ENCODE measurements at regions not wholly inside any gene's neighbourhood (a gene's known extent, or its start where the extent isn't known, plus 50 kb on each side); places are given as distances from the start of the nearest gene placed in this dataset.

- FAIRE-seq (no peak), DNase-seq (ENCODE audit: low read depth in 1 of 2, low spot score in 1 of 2) (no peak), ATAC-seq (no peak)
- ChIA-PET POLR2A (no interaction called here), CTCF (no interaction called here)
- Histone ChIP-seq H3K9me3 (no peaks in the 10 kb centered on the region), H3K4me2 (no peak overlapping the region), H3K4me1 (no peaks in the 10 kb centered on the region), H3K27ac (no peak overlapping the region), H3K4me3 (no peak overlapping the region)
- 5% methylated on average over 4 of the region's 4 CpGs for WGBS (ENCODE audit: missing lambda C conversion rate)
- no peak for TF ChIP-seq ZC3H11A (IDR thresholded peaks at IDR 0.05)
- no peak for TF ChIP-seq CEBPB (IDR thresholded peaks at IDR 0.05)
- TF ChIP-seq NFE2L2 (conservative IDR thresholded peaks at IDR 0.05; ENCODE audit: low read length) = no peak
- TF ChIP-seq E2F6 (IDR thresholded peaks at IDR 0.05; ENCODE audit: borderline replicate concordance, low read depth) = no peak
- no peak for TF ChIP-seq MYC (IDR thresholded peaks at IDR 0.05; ENCODE audit: borderline replicate concordance, low read length)
- no peak for TF ChIP-seq JUNB (IDR thresholded peaks at IDR 0.05)
- TF ChIP-seq HMGXB4 (CRISPR knock-in tag; IDR thresholded peaks at IDR 0.05; ENCODE audit: borderline replicate concordance) = no peak
- no peak for TF ChIP-seq EHF (CRISPR knock-in tag; IDR thresholded peaks at IDR 0.05)
- TF ChIP-seq SMC3 (IDR thresholded peaks at IDR 0.05) = no peak
- TF ChIP-seq FOSL2 (IDR thresholded peaks at IDR 0.05) = no peak
- TF ChIP-seq FOSL2 (CRISPR knock-in tag; IDR thresholded peaks at IDR 0.05) = no peak
- TF ChIP-seq HOXB5 (CRISPR knock-in tag; IDR thresholded peaks at IDR 0.05) = no peak
- TF ChIP-seq CHD4 (IDR thresholded peaks at IDR 0.05; ENCODE audit: borderline replicate concordance) = no peak
- TF ChIP-seq POLR2AphosphoS2 (conservative IDR thresholded peaks at IDR 0.05; ENCODE audit: low read length) = no peak
- TF ChIP-seq ZSCAN20 (CRISPR knock-in tag; IDR thresholded peaks at IDR 0.05) = no peak
- TF ChIP-seq RARB (CRISPR knock-in tag; IDR thresholded peaks at IDR 0.05) = no peak
- TF ChIP-seq CHD2 (IDR thresholded peaks at IDR 0.05; ENCODE audit: low read length, partially characterized antibody) = no peak
- no peak for TF ChIP-seq POLR2A (IDR thresholded peaks at IDR 0.05; ENCODE audit: low read length)
- no peak for TF ChIP-seq ZFP36 (IDR thresholded peaks at IDR 0.05; ENCODE audit: borderline replicate concordance, partially characterized antibody)
- no peak for TF ChIP-seq EHMT2 (IDR thresholded peaks at IDR 0.05; ENCODE audit: low read depth)
- TF ChIP-seq ESRRA (IDR thresholded peaks at IDR 0.05; ENCODE audit: borderline replicate concordance, low read length) = no peak
Observed at GRCh38 chr10:90461437-90462155, 396.2 kb downstream of the HTR7 start.

- ChIA-PET POLR2A (no interaction called here), CTCF (no interaction called here)
- DNase-seq (ENCODE audit: low read depth in 1 of 2, low spot score in 1 of 2) (no peak), FAIRE-seq (no peak), ATAC-seq (no peak)
- H3K4me2 ChIP-seq = no peak overlapping the region
- H3K9me3 ChIP-seq = no peaks in the 10 kb centered on the region
- H3K4me3 ChIP-seq = no peak overlapping the region
- 0% methylated on average over 2 of the region's 2 CpGs for WGBS (ENCODE audit: missing lambda C conversion rate)
- H3K4me1 ChIP-seq = no peaks in the 10 kb centered on the region
- H3K27ac ChIP-seq = no peak overlapping the region
- TF ChIP-seq MAX (IDR thresholded peaks at IDR 0.05) = no peak
- TF ChIP-seq MAZ (IDR thresholded peaks at IDR 0.05; ENCODE audit: borderline replicate concordance, low read depth, low read length) = no peak
- no peak for TF ChIP-seq PHF8 (IDR thresholded peaks at IDR 0.05; ENCODE audit: borderline replicate concordance, low read depth)
- TF ChIP-seq CBX2 (IDR thresholded peaks at IDR 0.05; ENCODE audit: borderline replicate concordance, low read depth) = no peak
- no peak for TF ChIP-seq GATA3 (IDR thresholded peaks at IDR 0.05; ENCODE audit: borderline replicate concordance)
- no peak for TF ChIP-seq ESRRA (IDR thresholded peaks at IDR 0.05; ENCODE audit: borderline replicate concordance, low read length)
- no peak for TF ChIP-seq REST (IDR thresholded peaks at IDR 0.05)
- TF ChIP-seq FOSL2 (IDR thresholded peaks at IDR 0.05) = no peak
- TF ChIP-seq FOSL2 (CRISPR knock-in tag; IDR thresholded peaks at IDR 0.05) = no peak
- TF ChIP-seq CEBPB (IDR thresholded peaks at IDR 0.05) = no peak
- no peak for TF ChIP-seq ATOH8 (CRISPR knock-in tag; IDR thresholded peaks at IDR 0.05; ENCODE audit: low read depth)
- TF ChIP-seq JUNB (IDR thresholded peaks at IDR 0.05) = no peak
- TF ChIP-seq TFCP2L1 (CRISPR knock-in tag; IDR thresholded peaks at IDR 0.05) = no peak
- TF ChIP-seq PBX3 (IDR thresholded peaks at IDR 0.05) = no peak
Observed at GRCh38 chr10:90462749-90463470, 394.9 kb downstream of the HTR7 start.
